Stomach (tissue), 4 donors: ENCODE measurements at regions not wholly inside any gene's neighbourhood (a gene's known extent, or its start where the extent isn't known, plus 50 kb on each side); places are given as distances from the start of the nearest gene placed in this dataset.

Experiments used
- EP300 ChIP-seq: sonication (generic); formaldehyde crosslinking; IDR thresholded peaks from one replicate; pipeline ENCODE4 v1.6.1; 2017; ENCODE audit warnings: antibody characterized with exemption
- POLR2A ChIP-seq, 4 donors: fragments of 450-650 bp; IDR thresholded peaks; one replicate each; pipeline ENCODE4 v1.6.1; 2016; ENCODE audit warnings: antibody characterized with exemption in 4 of 4, control low read depth in 2 of 4, mild to moderate bottlenecking in 1 of 4, moderate library complexity in 1 of 4

DNA sequence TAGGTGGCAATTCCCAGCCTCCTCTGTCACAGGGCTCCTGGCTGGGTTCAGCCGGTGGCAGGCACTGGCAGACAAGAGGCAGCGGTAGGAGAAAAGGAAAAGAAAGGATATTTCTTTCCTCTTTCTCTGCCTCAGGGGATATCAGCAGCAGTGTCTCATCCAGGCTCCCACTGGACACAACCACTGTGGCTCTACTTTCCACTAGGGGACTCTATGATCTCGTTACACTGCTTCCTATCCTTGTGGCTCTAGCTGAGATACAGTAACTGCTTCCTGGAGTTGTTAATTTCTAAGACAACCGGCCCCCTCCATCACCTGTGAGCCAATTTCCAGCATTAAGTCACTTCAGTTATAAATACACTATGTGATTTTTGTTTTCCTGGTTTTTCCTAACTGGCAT is 102.0 kb upstream of the LRFN2 start:
- TF ChIP-seq POLR2A (IDR thresholded peaks at IDR 0.05) (no peak), EP300 (no peak)
